H7 (cell line): ENCODE measurements at regions not wholly inside any gene's neighbourhood (a gene's known extent, or its start where the extent isn't known, plus 50 kb on each side); places are given as distances from the start of the nearest gene placed in this dataset.
A peak's percentile ranks its signal among the peaks of the same experiment; 100 is the strongest.

Experiments used
- DNase-seq: peaks from one replicate; pipeline ENCODE4 v3.0.0; 2012
- H3K27me3 ChIP-seq: 2 replicates; pipeline ENCODE4 v1.6.0; 2011; ENCODE audit warnings: mild to moderate bottlenecking, low read length; ENCODE audit not compliant: control insufficient read depth, insufficient read depth
- H3K36me3 ChIP-seq: replicated peaks from 2 replicates; pipeline ENCODE4 v1.5.1; 2011; ENCODE audit warnings: low read length; ENCODE audit not compliant: control insufficient read depth, insufficient read depth
- H3K4me3 ChIP-seq: 2 replicates; pipeline ENCODE4 v1.5.1; 2011; ENCODE audit warnings: low read depth, mild to moderate bottlenecking, control low read depth, low read length, moderate library complexity; ENCODE audit not compliant: insufficient read depth

DNA sequence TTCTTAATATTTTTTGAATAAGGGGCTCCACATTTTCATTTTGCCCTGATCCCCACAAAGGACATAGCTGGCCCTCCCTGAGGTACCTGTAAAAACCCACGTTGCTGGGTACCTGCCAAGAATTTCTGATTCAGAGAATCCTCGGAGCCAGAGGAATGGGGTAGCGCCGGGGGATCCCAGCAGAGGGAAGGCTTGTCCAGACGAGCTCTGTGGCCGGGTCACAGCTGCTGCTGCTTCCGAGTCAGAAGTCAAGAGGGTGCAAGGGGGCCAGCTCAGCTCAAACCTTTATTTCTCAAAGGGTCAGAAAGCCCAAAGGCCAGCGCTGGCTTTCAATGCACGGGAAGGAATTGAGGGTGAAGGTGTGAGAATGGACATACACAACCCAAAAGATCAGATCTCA lies 68.9 kb upstream of the SDK2 start:
- Histone ChIP-seq H3K27me3 (peaks cover 1% of the 10 kb centered on the region; the same call in 1 of the 2 replicates), H3K4me3 (no peak overlapping the region), H3K36me3 (no peaks in the 10 kb centered on the region)
- peak; percentile 66 for DNase-seq

DNA sequence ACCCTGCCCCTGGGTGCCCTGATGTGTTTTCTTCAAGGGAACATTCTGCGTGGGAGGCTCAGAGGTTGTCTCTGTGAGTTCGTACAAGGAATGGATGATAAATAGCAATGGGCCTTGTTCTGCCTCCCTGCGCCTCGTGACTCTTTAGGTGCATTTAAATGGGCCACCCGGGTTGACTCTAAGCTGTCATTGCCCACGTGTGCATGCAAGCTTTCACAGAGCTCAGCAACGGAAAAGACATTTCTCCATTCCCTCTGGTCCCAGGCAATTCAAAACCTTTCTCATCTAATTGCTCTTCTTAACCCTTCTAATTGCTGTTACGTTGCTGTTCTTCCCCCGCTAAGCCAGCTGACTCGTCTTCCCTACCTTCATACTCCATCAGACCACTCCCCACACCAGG lies 71.5 kb upstream of the SDK2 start:
- DNase-seq = peak; percentile 57
- Histone ChIP-seq H3K36me3 (no peaks in the 10 kb centered on the region), H3K4me3 (no peak overlapping the region), H3K27me3 (no peaks in the 10 kb centered on the region)

DNA sequence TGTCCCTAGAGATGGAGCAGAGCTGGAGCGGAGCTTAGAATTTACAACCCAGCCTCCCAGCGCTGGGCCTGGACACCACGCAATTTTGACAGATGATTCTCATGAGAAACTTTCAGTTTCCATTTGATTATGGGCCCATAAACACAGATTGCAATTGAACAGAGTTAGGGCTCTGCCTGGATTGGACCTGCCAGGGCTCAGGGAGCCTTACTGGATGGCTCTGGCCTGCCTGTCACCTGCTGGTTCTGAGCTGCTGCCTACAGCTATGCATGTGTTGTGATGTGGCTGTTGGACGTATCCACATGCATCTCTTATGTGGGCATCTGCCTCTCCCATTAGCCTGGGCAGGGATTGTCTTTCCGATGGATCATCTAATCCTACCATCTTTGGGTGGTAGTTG lies 73.4 kb upstream of the SDK2 start:
- no peak for DNase-seq
- no peak overlapping the region for H3K4me3 ChIP-seq
- no peaks in the 10 kb centered on the region for H3K27me3 ChIP-seq
- no peaks in the 10 kb centered on the region for H3K36me3 ChIP-seq

DNA sequence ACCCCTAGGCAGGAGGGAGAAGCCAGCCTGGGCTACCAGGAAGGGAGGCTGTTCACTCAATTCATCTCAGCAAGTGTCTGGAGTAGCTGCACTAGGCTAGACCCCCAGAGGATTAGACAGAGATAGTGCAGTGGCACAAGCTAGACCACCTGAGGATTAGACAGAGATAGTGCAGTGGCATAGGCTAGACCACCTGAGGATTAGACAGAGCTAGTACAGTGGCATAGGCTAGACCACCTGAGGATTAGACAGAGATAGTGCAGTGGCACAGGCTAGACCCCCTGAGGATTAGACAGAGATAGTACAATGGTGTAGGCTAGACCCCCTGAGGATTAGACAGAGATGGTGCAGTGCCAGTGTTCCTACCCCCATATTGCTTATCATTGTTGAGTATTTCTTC lies 74.1 kb upstream of the SDK2 start:
- no peak for DNase-seq
- Histone ChIP-seq H3K4me3 (no peak overlapping the region), H3K36me3 (no peaks in the 10 kb centered on the region), H3K27me3 (no peaks in the 10 kb centered on the region)

DNA sequence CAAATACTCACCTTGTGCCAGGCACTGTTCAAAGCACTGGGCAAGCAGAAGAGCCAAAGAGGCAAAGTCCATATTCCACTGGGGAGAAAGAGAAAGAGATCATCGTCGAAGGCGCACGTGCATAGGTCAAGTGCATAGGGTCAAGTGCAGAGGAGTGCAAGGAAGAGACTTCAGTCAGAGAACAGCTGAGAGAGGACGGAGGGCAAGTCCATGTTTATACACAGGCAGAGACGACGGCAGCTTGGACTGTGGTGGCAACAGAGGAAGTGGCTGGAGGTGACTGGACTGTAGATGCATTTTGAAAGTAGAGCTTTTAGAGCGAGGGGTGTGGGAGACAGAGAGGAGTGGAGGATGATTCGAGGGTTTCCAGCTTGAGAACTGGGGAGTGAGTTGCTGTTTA lies 74.7 kb upstream of the SDK2 start:
- DNase-seq = no peak
- H3K27me3 ChIP-seq = no peaks in the 10 kb centered on the region
- H3K4me3 ChIP-seq = no peak overlapping the region
- H3K36me3 ChIP-seq = no peaks in the 10 kb centered on the region

DNA sequence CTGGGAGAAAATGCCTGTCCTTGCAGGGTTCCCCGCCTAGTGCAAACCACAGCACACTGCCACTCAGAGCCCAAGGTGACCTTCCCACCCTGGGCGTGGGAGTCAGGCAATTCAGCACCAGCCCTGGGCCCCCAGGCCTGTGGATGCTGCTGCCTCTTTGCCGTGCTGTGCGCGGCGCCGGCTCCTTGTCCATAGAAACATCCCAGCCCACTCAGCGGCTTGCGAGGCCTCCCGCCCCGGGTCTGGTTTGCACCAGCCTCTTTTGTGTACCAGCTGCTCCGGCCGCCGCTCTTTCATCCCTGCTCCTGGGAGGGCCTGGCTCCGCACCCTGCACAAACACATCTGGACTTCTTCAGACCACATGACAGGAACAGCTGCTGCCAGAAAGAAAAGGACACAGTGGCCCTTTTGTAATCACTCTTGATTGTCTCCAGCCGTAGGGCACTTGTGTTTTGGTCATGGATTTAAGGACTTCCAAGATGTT lies 75.4 kb upstream of the SDK2 start:
- Histone ChIP-seq H3K36me3 (no peaks in the 10 kb centered on the region), H3K4me3 (no peak overlapping the region), H3K27me3 (no peaks in the 10 kb centered on the region)
- DNase-seq = peak; percentile 58

DNA sequence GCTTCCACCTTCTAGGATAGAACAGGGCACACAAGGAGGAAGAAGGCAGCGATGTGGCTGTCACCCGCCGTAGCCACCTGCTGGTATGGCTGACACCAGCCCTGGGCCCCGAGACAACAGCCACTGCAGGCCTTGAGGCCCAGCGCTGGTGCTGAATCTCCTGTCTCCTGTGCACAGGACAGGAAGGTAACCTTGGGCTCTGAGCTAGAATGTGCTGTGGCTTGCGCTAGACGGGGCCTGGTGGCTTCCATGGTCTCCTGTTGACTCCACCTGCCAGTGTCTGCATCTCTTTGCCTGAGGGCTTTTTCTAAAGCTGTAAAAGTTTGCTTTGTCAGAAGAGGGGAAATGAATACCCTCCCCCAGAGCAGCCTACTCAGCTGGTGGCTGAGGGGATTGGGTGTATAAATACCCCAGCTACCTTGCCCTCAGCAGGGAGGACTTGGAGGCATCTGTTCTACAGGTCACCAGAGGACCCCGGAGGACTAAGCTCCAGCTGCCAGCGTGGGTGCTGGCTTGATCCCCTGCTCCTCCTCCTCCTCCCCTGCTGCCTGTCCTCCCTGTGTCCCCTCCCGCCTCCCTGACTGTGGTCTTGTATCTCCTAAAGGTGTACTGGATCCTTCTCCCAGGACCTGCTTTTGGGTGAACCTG lies 76.1 kb upstream of the SDK2 start:
- no peaks in the 10 kb centered on the region for H3K27me3 ChIP-seq
- DNase-seq = peak; percentile 50

DNA sequence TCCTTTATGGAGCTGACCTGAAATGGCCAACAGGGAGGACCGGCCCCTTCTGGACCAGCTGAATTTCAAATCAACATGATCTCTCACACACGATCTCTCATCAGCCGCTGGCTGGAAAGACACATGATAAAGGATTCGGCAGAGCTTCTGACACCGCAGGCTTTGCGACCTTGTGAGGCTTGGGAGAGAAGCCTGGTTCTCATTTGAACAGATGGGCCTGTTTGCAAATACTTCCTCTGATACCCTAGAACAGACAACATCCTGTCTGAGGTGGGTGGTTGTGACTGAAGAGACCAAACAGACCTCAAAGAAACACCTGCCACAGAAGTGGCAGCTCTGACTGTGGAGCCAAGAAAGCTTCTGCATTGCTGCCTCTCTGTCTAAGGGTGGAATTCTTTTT lies 77.9 kb upstream of the SDK2 start:
- H3K36me3 ChIP-seq = no peaks in the 10 kb centered on the region
- H3K27me3 ChIP-seq = no peaks in the 10 kb centered on the region
- no peak for DNase-seq
- no peak overlapping the region for H3K4me3 ChIP-seq

More for the DNA sequence above, 76.1 kb upstream of the SDK2 start:
- H3K4me3 ChIP-seq = no peak overlapping the region
- H3K36me3 ChIP-seq = no peaks in the 10 kb centered on the region

DNA sequence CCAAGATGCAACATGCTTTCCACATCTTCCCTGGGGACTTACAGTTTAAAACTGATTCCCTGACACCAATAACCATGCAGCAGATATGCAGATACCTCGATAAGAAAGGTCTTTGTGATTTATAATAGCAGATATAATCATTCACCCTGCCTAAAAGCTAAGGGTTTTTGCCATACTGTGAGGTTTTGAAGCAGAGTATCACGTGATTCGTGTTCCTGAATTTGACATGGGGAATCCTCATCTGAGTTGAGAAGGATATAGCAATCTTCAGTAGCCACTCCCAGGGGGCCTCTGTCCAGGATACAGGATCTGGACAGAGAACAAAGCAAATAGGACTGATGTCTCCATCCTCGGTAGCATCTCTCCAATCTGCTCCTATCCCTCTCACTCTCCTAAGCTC lies 79.1 kb upstream of the SDK2 start:
- DNase-seq = no peak
- no peak overlapping the region for H3K4me3 ChIP-seq

DNA sequence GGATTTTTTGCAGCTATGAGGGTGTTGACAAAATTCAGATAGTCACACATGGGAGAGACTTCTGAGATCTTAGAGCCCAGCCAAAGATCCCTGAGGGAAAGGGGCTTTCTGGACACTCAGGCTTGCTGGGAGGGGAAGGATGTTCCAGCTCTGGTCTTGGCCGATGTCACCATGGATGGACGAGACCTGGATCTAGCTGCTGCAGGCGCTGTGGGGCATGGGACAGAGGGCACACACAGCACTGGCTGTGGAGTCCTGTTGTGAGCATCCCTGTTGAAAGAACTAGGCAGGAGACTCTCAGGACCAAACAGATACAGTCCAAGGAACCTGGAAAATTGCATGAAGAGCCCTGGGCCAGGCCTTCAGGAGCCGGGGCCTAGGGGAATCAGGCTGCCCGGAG lies 80.1 kb upstream of the SDK2 start:
- no peaks in the 10 kb centered on the region for H3K36me3 ChIP-seq
- H3K4me3 ChIP-seq = no peak overlapping the region
- no peak for DNase-seq
- H3K27me3 ChIP-seq = no peaks in the 10 kb centered on the region

More for the DNA sequence above, 79.1 kb upstream of the SDK2 start:
- H3K27me3 ChIP-seq = no peaks in the 10 kb centered on the region
- no peaks in the 10 kb centered on the region for H3K36me3 ChIP-seq

DNA sequence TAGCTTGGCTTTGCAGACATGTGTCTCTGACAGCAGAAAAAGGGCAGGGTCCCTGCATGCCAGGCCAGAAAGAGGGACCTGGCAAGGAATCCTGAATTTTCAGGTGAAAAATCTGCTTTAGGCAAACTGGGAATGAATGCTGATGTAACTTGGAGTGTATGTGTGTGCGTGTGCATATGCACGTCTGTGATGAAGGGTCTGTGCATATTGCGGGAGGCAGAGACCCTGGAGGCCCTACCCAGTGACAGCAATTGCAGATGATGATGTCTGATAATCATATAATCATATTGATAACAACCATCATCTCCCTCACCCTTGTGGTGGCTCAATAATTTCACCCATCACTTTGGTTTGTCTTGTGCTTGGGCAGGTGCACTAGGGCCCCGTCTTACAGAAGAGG lies 80.7 kb upstream of the SDK2 start:
- H3K27me3 ChIP-seq = no peaks in the 10 kb centered on the region

DNA sequence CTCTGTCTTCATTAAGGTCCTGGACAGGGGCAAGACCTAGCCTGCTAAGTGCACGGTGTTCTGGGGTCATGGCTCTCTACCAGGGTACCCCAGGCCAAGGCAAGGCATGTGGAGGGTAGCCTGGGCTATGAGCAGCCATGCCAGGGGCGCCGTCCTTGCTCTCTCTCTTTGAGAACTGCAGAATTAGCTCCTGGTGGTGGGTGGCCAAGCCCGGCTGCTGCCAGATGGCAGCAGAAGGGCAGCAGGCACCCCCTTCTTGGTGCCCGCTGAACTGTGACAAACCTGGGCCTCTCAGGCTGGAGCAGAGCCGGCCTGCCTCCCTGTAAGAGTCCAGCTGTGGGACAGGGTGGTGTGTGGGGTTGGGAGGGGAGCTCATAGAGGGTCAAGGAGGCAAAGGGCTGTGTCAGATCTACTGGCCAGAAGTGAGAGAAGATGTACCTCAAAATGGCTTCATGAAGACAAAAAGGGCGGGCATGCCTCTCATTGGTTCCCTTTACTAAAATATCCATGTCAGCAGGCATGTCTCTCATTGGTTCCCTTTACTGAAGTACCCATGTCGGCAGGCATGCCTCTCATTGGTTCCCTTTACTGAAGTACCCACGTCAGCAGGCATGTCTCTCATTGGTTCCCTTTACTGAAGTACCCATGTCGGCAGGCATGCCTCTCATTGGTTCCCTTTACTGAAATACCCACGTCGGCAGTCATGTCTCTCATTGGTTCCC lies 81.7 kb upstream of the SDK2 start:
- Histone ChIP-seq H3K4me3 (no peak overlapping the region), H3K36me3 (no peaks in the 10 kb centered on the region), H3K27me3 (no peaks in the 10 kb centered on the region)
- no peak for DNase-seq

More for the DNA sequence above, 80.7 kb upstream of the SDK2 start:
- Histone ChIP-seq H3K36me3 (no peaks in the 10 kb centered on the region), H3K4me3 (no peak overlapping the region)
- DNase-seq = no peak

DNA sequence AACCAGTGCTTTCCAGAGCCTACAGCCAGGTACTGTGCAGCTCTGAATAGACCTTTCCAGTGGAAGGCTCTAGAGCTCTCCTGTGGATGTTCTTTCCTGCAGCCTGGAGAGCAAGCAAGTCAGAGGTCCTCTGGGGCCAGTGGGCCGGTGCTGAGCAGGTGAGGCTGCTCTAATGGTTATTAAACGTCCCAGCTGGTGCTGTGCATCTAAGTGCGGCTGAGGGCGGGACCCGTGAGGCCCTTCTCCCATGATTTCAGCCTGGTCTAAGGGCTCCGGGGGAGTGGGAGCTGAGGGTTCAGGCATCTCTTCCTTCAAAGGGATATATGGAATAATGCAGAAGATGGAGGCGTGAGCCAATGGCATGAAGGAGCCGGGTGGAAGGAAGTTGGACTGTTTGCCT lies 83.7 kb upstream of the SDK2 start:
- Histone ChIP-seq H3K27me3 (no peaks in the 10 kb centered on the region), H3K36me3 (no peaks in the 10 kb centered on the region), H3K4me3 (no peak overlapping the region)
- no peak for DNase-seq

DNA sequence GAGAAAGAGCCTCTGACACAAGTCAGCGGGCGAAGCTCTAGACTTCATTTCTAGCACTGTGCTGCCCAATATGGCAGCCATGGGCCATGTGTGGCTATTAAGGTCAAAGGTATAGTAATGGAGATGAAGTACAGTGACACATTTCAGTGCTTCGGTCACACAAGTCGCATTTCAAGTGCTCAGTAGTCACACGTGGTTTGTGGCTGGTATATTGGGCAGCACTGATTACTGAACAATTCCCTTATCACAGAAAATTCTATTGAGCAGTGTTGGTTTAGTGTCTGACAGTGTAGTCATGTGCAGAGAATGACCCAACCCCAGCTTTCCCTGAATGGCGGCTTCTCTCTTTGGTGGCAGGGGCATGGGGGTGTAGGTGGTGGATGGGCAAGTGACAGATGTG lies 84.9 kb upstream of the SDK2 start:
- Histone ChIP-seq H3K4me3 (no peak overlapping the region), H3K27me3 (no peaks in the 10 kb centered on the region), H3K36me3 (no peaks in the 10 kb centered on the region)
- no peak for DNase-seq

DNA sequence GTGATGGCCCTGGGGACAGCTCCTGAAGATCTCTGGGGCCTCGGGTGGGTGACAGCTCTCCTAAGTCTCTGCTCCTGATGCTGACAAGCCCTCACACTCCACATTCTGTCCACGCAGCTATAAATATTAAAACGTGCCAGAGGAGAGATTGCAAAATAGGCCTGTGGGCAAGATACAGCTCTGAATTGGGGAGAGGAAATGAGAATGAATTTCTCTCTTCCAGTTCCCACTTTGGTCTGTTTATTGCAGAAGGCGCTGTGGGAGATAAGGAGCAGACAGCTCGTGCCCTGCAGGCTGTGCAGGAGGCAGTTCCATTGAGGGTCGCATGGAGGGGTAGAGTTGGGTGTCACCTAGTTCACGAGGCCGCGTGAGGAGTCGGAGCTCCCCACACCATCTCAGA lies 87.5 kb upstream of the SDK2 start:
- H3K27me3 ChIP-seq = no peaks in the 10 kb centered on the region
- H3K36me3 ChIP-seq = no peaks in the 10 kb centered on the region
- no peak for DNase-seq
- H3K4me3 ChIP-seq = no peak overlapping the region
